Fibroblast of gingiva (primary cell): ENCODE measurements at regions not wholly inside any gene's neighbourhood (a gene's known extent, or its start where the extent isn't known, plus 50 kb on each side); places are given as distances from the start of the nearest gene placed in this dataset.
"Not testable (repeated sequence)": the region's sequence is repeated elsewhere in the genome, so short reads cannot be mapped to it uniquely, and the experiment has no call there.

Source experiments
- DNase-seq: peaks from one replicate; pipeline ENCODE4 v3.0.0-alpha.2; 2011; ENCODE audit warnings: low read depth

GRCh38 chr14:25868521-25869314, 729.1 kb downstream of the NOVA1 start:
- no peak for DNase-seq

GRCh38 chr14:25861406-25861805, 736.4 kb downstream of the NOVA1 start:
- DNase-seq: no peak

GRCh38 chr14:25848601-25849000, 749.2 kb downstream of the NOVA1 start:
- DNase-seq: no peak

GRCh38 chr14:25846246-25846645, 751.6 kb downstream of the NOVA1 start:
- no peak for DNase-seq

- no peak for DNase-seq
Measured at GRCh38 chr14:25843481-25844470, 754.1 kb downstream of the NOVA1 start.

- DNase-seq: no peak
Measured at GRCh38 chr14:25841226-25841625, 756.6 kb downstream of the NOVA1 start.

GRCh38 chr14:25837551-25837965, 760.3 kb downstream of the NOVA1 start:
- no peak for DNase-seq

GRCh38 chr14:25836636-25837035, 761.2 kb downstream of the NOVA1 start:
- no peak for DNase-seq

- DNase-seq: no peak
Measured at GRCh38 chr14:25833341-25834126, 764.3 kb downstream of the NOVA1 start.

- no peak for DNase-seq
Measured at GRCh38 chr14:25832585-25832984, 765.2 kb downstream of the NOVA1 start.

- no peak for DNase-seq
Measured at GRCh38 chr14:25828562-25828961, 769.3 kb downstream of the NOVA1 start.

GRCh38 chr14:25826105-25826504, 771.7 kb downstream of the NOVA1 start:
- no peak for DNase-seq

GRCh38 chr14:25820368-25820767, 770.4 kb upstream of the STXBP6 start:
- no peak for DNase-seq

GRCh38 chr14:25814622-25815021, 764.7 kb upstream of the STXBP6 start:
- not testable (repeated sequence) for DNase-seq

- no peak for DNase-seq
Measured at GRCh38 chr14:25803386-25804018, 753.6 kb upstream of the STXBP6 start.

GRCh38 chr14:25800841-25801240, 750.9 kb upstream of the STXBP6 start:
- DNase-seq: no peak

- DNase-seq: no peak
Measured at GRCh38 chr14:25788252-25788651, 738.3 kb upstream of the STXBP6 start.

- no peak for DNase-seq
Measured at GRCh38 chr14:25765909-25766308, 716.0 kb upstream of the STXBP6 start.

- DNase-seq: no peak
Measured at GRCh38 chr14:25759920-25760655, 710.1 kb upstream of the STXBP6 start.

GRCh38 chr14:25759256-25759655, 709.3 kb upstream of the STXBP6 start:
- no peak for DNase-seq

GRCh38 chr14:25757364-25757763, 707.4 kb upstream of the STXBP6 start:
- no peak for DNase-seq
